SK-N-SH treated with all-trans-retinoic acid at 6 μM for 48 hours (cell line): ENCODE measurements at regions not wholly inside any gene's neighbourhood (a gene's known extent, or its start where the extent isn't known, plus 50 kb on each side); places are given as distances from the start of the nearest gene placed in this dataset.

Source experiments
- ATAC-seq: fragments of 200-7000 bp; cut with Tn5 transposase; 3 replicates; pipeline ENCODE4 v1.9.1; 2020; ENCODE audit warnings: mild to moderate bottlenecking, moderate library complexity
- ARNTL ChIP-seq: fragments of 450-650 bp; formaldehyde crosslinking; IDR thresholded peaks from 2 replicates; pipeline ENCODE4 v1.5.0; 2020; ENCODE audit warnings: low read depth, mild to moderate bottlenecking, moderate library complexity, borderline replicate concordance
- BACH2 ChIP-seq: fragments of 250-450 bp; sonication (Bioruptor Pico); IDR thresholded peaks from 2 replicates; pipeline ENCODE4 v1.9.0; 2021; ENCODE audit warnings: mild to moderate bottlenecking, borderline replicate concordance
- CREB5 ChIP-seq: fragments of 250-450 bp; sonication (Bioruptor Pico); IDR thresholded peaks from 2 replicates; pipeline ENCODE4 v1.5.1; 2020; ENCODE audit warnings: low read depth, mild to moderate bottlenecking, moderate library complexity
- CSDC2 ChIP-seq: fragments of 250-450 bp; sonication (Bioruptor Pico); IDR thresholded peaks from 2 replicates; pipeline ENCODE4 v1.5.0; 2020; ENCODE audit warnings: mild to moderate bottlenecking, moderate library complexity
- CSRNP3 ChIP-seq: fragments of 250-450 bp; sonication (Bioruptor Pico); IDR thresholded peaks from 2 replicates; pipeline ENCODE4 v1.5.1; 2021; ENCODE audit warnings: mild to moderate bottlenecking, moderate library complexity
- ESRRG ChIP-seq: fragments of 250-450 bp; sonication (Bioruptor Pico); IDR thresholded peaks from 2 replicates; pipeline ENCODE4 v1.6.1; 2021; ENCODE audit warnings: mild to moderate bottlenecking
- GLIS3 ChIP-seq: fragments of 250-450 bp; sonication (Bioruptor Pico); IDR thresholded peaks from 2 replicates; pipeline ENCODE4 v1.5.0; 2020; ENCODE audit warnings: mild to moderate bottlenecking, moderate library complexity
- ISL1 ChIP-seq: fragments of 250-450 bp; sonication (Bioruptor Pico); IDR thresholded peaks from 2 replicates; pipeline ENCODE4 v2.1.2; 2022; ENCODE audit warnings: mild to moderate bottlenecking, moderate library complexity
- OSR1 ChIP-seq: fragments of 250-450 bp; sonication (Bioruptor Pico); IDR thresholded peaks from 2 replicates; pipeline ENCODE4 v1.8.0; 2022; ENCODE audit warnings: moderate library complexity, mild to moderate bottlenecking, inconsistent platforms
- PATZ1 ChIP-seq: fragments of 250-450 bp; sonication (Bioruptor Pico); IDR thresholded peaks from 2 replicates; pipeline ENCODE4 v1.8.0; 2020; ENCODE audit warnings: mild to moderate bottlenecking, moderate library complexity, borderline replicate concordance
- POU6F1 ChIP-seq: fragments of 250-450 bp; sonication (Bioruptor Pico); IDR thresholded peaks from 2 replicates; pipeline ENCODE4 v1.8.0; 2021; ENCODE audit warnings: low read depth, mild to moderate bottlenecking, moderate library complexity, borderline replicate concordance
- PPARA ChIP-seq: fragments of 250-450 bp; sonication (Bioruptor Pico); IDR thresholded peaks from 2 replicates; pipeline ENCODE4 v1.5.0; 2020; ENCODE audit warnings: mild to moderate bottlenecking, borderline replicate concordance
- RARB ChIP-seq: fragments of 250-450 bp; sonication (Bioruptor Pico); IDR thresholded peaks from 2 replicates; pipeline ENCODE4 v1.8.0; 2021; ENCODE audit warnings: mild to moderate bottlenecking, moderate library complexity
- SNAI2 ChIP-seq: fragments of 250-450 bp; sonication (Bioruptor Pico); IDR thresholded peaks from 2 replicates; pipeline ENCODE4 v1.5.0; 2020; ENCODE audit warnings: mild to moderate bottlenecking, moderate library complexity
- TCF4 ChIP-seq: fragments of 250-450 bp; sonication (Bioruptor Pico); IDR thresholded peaks from 2 replicates; pipeline ENCODE4 v1.8.0; 2021; ENCODE audit warnings: mild to moderate bottlenecking, moderate library complexity, borderline replicate concordance
- TOX ChIP-seq: fragments of 250-450 bp; sonication (Bioruptor Pico); IDR thresholded peaks from 2 replicates; pipeline ENCODE4 v1.8.0; 2021; ENCODE audit warnings: mild to moderate bottlenecking, moderate library complexity, borderline replicate concordance
- ZC3H10 ChIP-seq: fragments of 250-450 bp; sonication (Bioruptor Pico); IDR thresholded peaks from 2 replicates; pipeline ENCODE4 v1.5.1; 2021; ENCODE audit warnings: mild to moderate bottlenecking, moderate library complexity
- ZFP3 ChIP-seq: fragments of 250-450 bp; sonication (Bioruptor Pico); IDR thresholded peaks from 2 replicates; pipeline ENCODE4 v1.5.0; 2020; ENCODE audit warnings: mild to moderate bottlenecking, moderate library complexity
- ZFP30 ChIP-seq: fragments of 450-650 bp; formaldehyde crosslinking; IDR thresholded peaks from 2 replicates; pipeline ENCODE4 v1.5.0; 2022; ENCODE audit warnings: mild to moderate bottlenecking, moderate library complexity
- ZNF565 ChIP-seq: fragments of 450-650 bp; formaldehyde crosslinking; conservative IDR thresholded peaks from 2 replicates; pipeline ENCODE4 v1.5.0; 2020; ENCODE audit warnings: low read depth, mild to moderate bottlenecking, moderate library complexity
- ZNF70 ChIP-seq: fragments of 450-650 bp; formaldehyde crosslinking; IDR thresholded peaks from 2 replicates; pipeline ENCODE4 v1.5.0; 2020; ENCODE audit warnings: mild to moderate bottlenecking, moderate library complexity
- ZNF8 ChIP-seq: fragments of 450-650 bp; formaldehyde crosslinking; IDR thresholded peaks from 2 replicates; pipeline ENCODE4 v1.5.0; 2020; ENCODE audit warnings: mild to moderate bottlenecking, moderate library complexity

GRCh38 chr13:30030141-30030750, 179.8 kb upstream of the UBL3 start (continued):
- no peak for TF ChIP-seq TOX (CRISPR knock-in tag)

- TF ChIP-seq PATZ1 (CRISPR knock-in tag) = no peak
- TF ChIP-seq ISL1 (CRISPR knock-in tag) = no peak
- no peak for TF ChIP-seq ESRRG
- TF ChIP-seq CREB5 (CRISPR knock-in tag) = no peak
- TF ChIP-seq RARB = no peak
- TF ChIP-seq ZFP30 = no peak
- no peak for ATAC-seq
Observed at GRCh38 chr13:30027569-30028455, 177.4 kb upstream of the UBL3 start.

GRCh38 chr13:30026909-30027308, 176.5 kb upstream of the UBL3 start:
- no peak for ATAC-seq
- no peak for TF ChIP-seq ZC3H10 (CRISPR knock-in tag)
- no peak for TF ChIP-seq POU6F1 (CRISPR knock-in tag)
- TF ChIP-seq TOX (CRISPR knock-in tag) = no peak
- TF ChIP-seq ESRRG = no peak
- TF ChIP-seq RARB = no peak
- TF ChIP-seq GLIS3 (CRISPR knock-in tag) = no peak
- TF ChIP-seq PPARA = no peak
- no peak for TF ChIP-seq ZFP3 (CRISPR knock-in tag)
- no peak for TF ChIP-seq ZNF8
- no peak for TF ChIP-seq ISL1 (CRISPR knock-in tag)
- TF ChIP-seq CSDC2 (CRISPR knock-in tag) = no peak
- TF ChIP-seq OSR1 = no peak
- no peak for TF ChIP-seq CREB5 (CRISPR knock-in tag)

- TF ChIP-seq OSR1 (no peak), ZNF565 (CRISPR knock-in tag) (no peak), CREB5 (CRISPR knock-in tag) (no peak), TCF4 (CRISPR knock-in tag) (no peak), GLIS3 (CRISPR knock-in tag) (no peak), SNAI2 (CRISPR knock-in tag) (no peak), ZFP30 (no peak)
- no peak for ATAC-seq
Observed at GRCh38 chr13:30026093-30026492, 175.7 kb upstream of the UBL3 start.

GRCh38 chr13:30025351-30025750, 174.9 kb upstream of the UBL3 start:
- no peak for ATAC-seq
- TF ChIP-seq ISL1 (CRISPR knock-in tag) (no peak), BACH2 (no peak), TCF4 (CRISPR knock-in tag) (no peak), ARNTL (no peak), PATZ1 (CRISPR knock-in tag) (no peak), CSRNP3 (CRISPR knock-in tag) (no peak), CSDC2 (CRISPR knock-in tag) (no peak), RARB (no peak), ZNF565 (CRISPR knock-in tag) (no peak), ZNF70 (no peak), SNAI2 (CRISPR knock-in tag) (no peak), ZFP3 (CRISPR knock-in tag) (no peak), GLIS3 (CRISPR knock-in tag) (no peak), TOX (CRISPR knock-in tag) (no peak), ZFP30 (no peak)
